Karpas-422 (cell line): ENCODE measurements at regions not wholly inside any gene's neighbourhood (a gene's known extent, or its start where the extent isn't known, plus 50 kb on each side); places are given as distances from the start of the nearest gene placed in this dataset.

ENCODE experiments used
- DNase-seq: peaks from one replicate; pipeline ENCODE4 v3.0.0-alpha.2; 2015
- H2AFZ ChIP-seq: fragments of 200-600 bp; sonication (generic); 2 replicates; pipeline ENCODE4 v1.6.1; 2014; ENCODE audit warnings: antibody characterized with exemption, low read length, mixed read lengths
- H3K27ac ChIP-seq: fragments of 200-600 bp; sonication (generic); 2 replicates; pipeline ENCODE4 v1.5.1; 2014; ENCODE audit warnings: mild to moderate bottlenecking, low read length, moderate library complexity
- H3K27me3 ChIP-seq: fragments of 200-600 bp; sonication (generic); 2 replicates; pipeline ENCODE4 v1.6.1; 2014; ENCODE audit warnings: low read length, mixed read lengths
- H3K36me3 ChIP-seq: fragments of 200-600 bp; sonication (generic); 2 replicates; pipeline ENCODE4 v1.6.1; 2014; ENCODE audit warnings: low read length, mixed read lengths; ENCODE audit not compliant: insufficient read depth
- H3K4me1 ChIP-seq: fragments of 200-600 bp; sonication (generic); 2 replicates; pipeline ENCODE4 v1.6.1; 2014; ENCODE audit warnings: mild to moderate bottlenecking, low read length, mixed read lengths
- H3K4me2 ChIP-seq: fragments of 200-600 bp; sonication (generic); 2 replicates; pipeline ENCODE4 v1.6.1; 2014; ENCODE audit warnings: low read length, low read depth, mild to moderate bottlenecking; ENCODE audit not compliant: poor library complexity, severe bottlenecking
- H3K4me3 ChIP-seq: fragments of 200-600 bp; sonication (generic); 2 replicates; pipeline ENCODE4 v1.5.1; 2014; ENCODE audit warnings: mild to moderate bottlenecking, antibody characterized with exemption, low read length, mixed read lengths
- H3K79me2 ChIP-seq: fragments of 200-600 bp; sonication (generic); 2 replicates; pipeline ENCODE4 v1.6.1; 2014; ENCODE audit warnings: mild to moderate bottlenecking, low read length, mixed read lengths
- H3K9ac ChIP-seq: fragments of 200-600 bp; sonication (generic); 2 replicates; pipeline ENCODE4 v1.6.0; 2014; ENCODE audit warnings: low read length
- H3K9me2 ChIP-seq: fragments of 200-600 bp; sonication (generic), shearing (Covaris generic); replicated peaks from 2 replicates; pipeline ENCODE4 v1.6.0; 2014; ENCODE audit warnings: mild to moderate bottlenecking, low read length, moderate library complexity; ENCODE audit not compliant: insufficient read depth
- H3K9me3 ChIP-seq: fragments of 300-700, 200-600 bp; sonication (generic); 2 replicates; pipeline ENCODE4 v1.6.1; 2014; ENCODE audit warnings: low read length, mixed read lengths
- H4K20me1 ChIP-seq: fragments of 200-600 bp; sonication (generic); 2 replicates; pipeline ENCODE4 v1.6.1; 2014; ENCODE audit warnings: mild to moderate bottlenecking, antibody characterized with exemption, low read length, low read depth; ENCODE audit not compliant: insufficient read depth

- H3K27me3 ChIP-seq, result no peaks in the 10 kb centered on the region; the same call in 1 of the 2 replicates
- no peaks in the 10 kb centered on the region for H3K36me3 ChIP-seq
- no peaks in the 10 kb centered on the region for H3K4me1 ChIP-seq
- no peak overlapping the region for H3K4me2 ChIP-seq
- H3K4me3 ChIP-seq, result no peak overlapping the region
- no peak overlapping the region for H2AFZ ChIP-seq
- no peak for DNase-seq
- H3K79me2 ChIP-seq, result no peaks in the 10 kb centered on the region
- H3K9ac ChIP-seq, result no peak overlapping the region
- H3K9me3 ChIP-seq, result no peaks in the 10 kb centered on the region
- no peaks in the 10 kb centered on the region for H3K9me2 ChIP-seq
- H4K20me1 ChIP-seq, result no peaks in the 10 kb centered on the region
- H3K27ac ChIP-seq, result no peak overlapping the region
Observed at GRCh38 chr20:59416916-59417315, 116.5 kb downstream of the EDN3 start.

GRCh38 chr20:59421089-59421488 is 120.7 kb downstream of the EDN3 start:
- no peaks in the 10 kb centered on the region; the same call in 1 of the 2 replicates for H3K4me1 ChIP-seq
- H3K9me3 ChIP-seq, result no peaks in the 10 kb centered on the region
- no peaks in the 10 kb centered on the region for H3K9me2 ChIP-seq
- H3K36me3 ChIP-seq, result no peaks in the 10 kb centered on the region
- H3K4me3 ChIP-seq, result no peak overlapping the region
- no peaks in the 10 kb centered on the region for H3K79me2 ChIP-seq
- no peak overlapping the region for H3K27ac ChIP-seq
- no peaks in the 10 kb centered on the region; the same call in 1 of the 2 replicates for H3K27me3 ChIP-seq
- DNase-seq, result no peak
- H3K9ac ChIP-seq, result no peak overlapping the region
- no peak overlapping the region for H2AFZ ChIP-seq
- no peak overlapping the region for H3K4me2 ChIP-seq
- no peaks in the 10 kb centered on the region for H4K20me1 ChIP-seq

- DNase-seq, result no peak
- no peaks in the 10 kb centered on the region for H3K9me2 ChIP-seq
- no peak overlapping the region for H3K4me3 ChIP-seq
- no peaks in the 10 kb centered on the region; the same call in 1 of the 2 replicates for H3K27me3 ChIP-seq
- peaks cover 3% of the 10 kb centered on the region; the same call in 1 of the 2 replicates for H3K4me1 ChIP-seq
- H3K9me3 ChIP-seq, result no peaks in the 10 kb centered on the region
- no peak overlapping the region for H3K4me2 ChIP-seq
- H3K27ac ChIP-seq, result no peak overlapping the region
- no peaks in the 10 kb centered on the region for H3K79me2 ChIP-seq
- H3K9ac ChIP-seq, result no peak overlapping the region
- no peaks in the 10 kb centered on the region for H3K36me3 ChIP-seq
- H2AFZ ChIP-seq, result no peak overlapping the region
- no peaks in the 10 kb centered on the region for H4K20me1 ChIP-seq
Observed at GRCh38 chr20:59421920-59422637, 121.7 kb downstream of the EDN3 start.

- H3K79me2 ChIP-seq, result no peaks in the 10 kb centered on the region
- no peak overlapping the region for H3K9ac ChIP-seq
- no peaks in the 10 kb centered on the region for H3K9me2 ChIP-seq
- no peak for DNase-seq
- H2AFZ ChIP-seq, result no peak overlapping the region
- H4K20me1 ChIP-seq, result no peaks in the 10 kb centered on the region
- H3K9me3 ChIP-seq, result no peaks in the 10 kb centered on the region; the same call in 1 of the 2 replicates
- H3K4me3 ChIP-seq, result no peak overlapping the region
- peaks cover 3% of the 10 kb centered on the region; the same call in 1 of the 2 replicates for H3K4me1 ChIP-seq
- H3K27ac ChIP-seq, result no peak overlapping the region
- H3K36me3 ChIP-seq, result no peaks in the 10 kb centered on the region
- no peaks in the 10 kb centered on the region; the same call in 1 of the 2 replicates for H3K27me3 ChIP-seq
- no peak overlapping the region for H3K4me2 ChIP-seq
Observed at GRCh38 chr20:59422872-59423544, 122.6 kb downstream of the EDN3 start.

DNA sequence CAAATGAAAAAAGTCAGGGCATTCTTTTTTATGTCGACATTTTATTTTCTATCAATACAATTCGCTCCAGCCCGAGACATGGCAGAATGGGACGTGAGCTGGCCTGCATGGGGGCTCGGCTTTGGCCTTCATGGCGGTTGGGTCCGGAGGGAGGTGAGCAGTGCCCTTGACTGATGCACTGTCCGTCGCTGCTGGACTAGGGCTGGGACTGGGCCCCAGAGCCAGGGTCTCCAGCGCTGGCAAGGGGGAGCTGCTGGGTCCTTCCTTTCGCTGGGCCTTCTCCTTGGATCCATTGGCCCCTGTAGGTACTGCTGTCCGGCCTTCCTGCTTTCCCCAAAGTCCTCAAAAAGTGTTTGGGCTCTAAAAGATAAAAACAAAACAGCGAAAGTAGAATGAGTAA is 124.6 kb downstream of the EDN3 start:
- no peak overlapping the region for H3K9ac ChIP-seq
- no peaks in the 10 kb centered on the region; the same call in 1 of the 2 replicates for H3K9me3 ChIP-seq
- H3K4me2 ChIP-seq, result no peak overlapping the region
- H3K4me3 ChIP-seq, result no peak overlapping the region
- H3K4me1 ChIP-seq, result peaks cover 3% of the 10 kb centered on the region; the same call in 1 of the 2 replicates
- no peak overlapping the region for H2AFZ ChIP-seq
- no peaks in the 10 kb centered on the region for H3K9me2 ChIP-seq
- no peaks in the 10 kb centered on the region for H3K79me2 ChIP-seq
- H3K27ac ChIP-seq, result no peak overlapping the region
- H3K27me3 ChIP-seq, result no peaks in the 10 kb centered on the region; the same call in 1 of the 2 replicates
- no peaks in the 10 kb centered on the region for H3K36me3 ChIP-seq
- H4K20me1 ChIP-seq, result no peaks in the 10 kb centered on the region
- no peak for DNase-seq

GRCh38 chr20:59425572-59425971 is 125.2 kb downstream of the EDN3 start:
- H3K4me1 ChIP-seq, result peaks cover 3% of the 10 kb centered on the region; the same call in 1 of the 2 replicates

GRCh38 chr20:59428006-59428405 is 127.6 kb downstream of the EDN3 start:
- H3K27ac ChIP-seq, result no peak overlapping the region
- no peak overlapping the region for H3K9ac ChIP-seq
- H4K20me1 ChIP-seq, result no peaks in the 10 kb centered on the region
- H3K27me3 ChIP-seq, result no peaks in the 10 kb centered on the region; the same call in 1 of the 2 replicates
- H3K79me2 ChIP-seq, result no peaks in the 10 kb centered on the region
- H3K36me3 ChIP-seq, result no peaks in the 10 kb centered on the region
- no peak overlapping the region for H3K4me2 ChIP-seq
- no peak for DNase-seq
- H3K4me3 ChIP-seq, result no peak overlapping the region
- no peaks in the 10 kb centered on the region for H3K9me2 ChIP-seq
- no peak overlapping the region for H2AFZ ChIP-seq
- peaks cover 3% of the 10 kb centered on the region; the same call in 1 of the 2 replicates for H3K4me1 ChIP-seq
- H3K9me3 ChIP-seq, result no peaks in the 10 kb centered on the region; the same call in 1 of the 2 replicates

More at GRCh38 chr20:59425572-59425971, 125.2 kb downstream of the EDN3 start:
- Histone ChIP-seq H3K36me3 (no peaks in the 10 kb centered on the region), H4K20me1 (no peaks in the 10 kb centered on the region), H3K4me3 (no peak overlapping the region), H3K27ac (no peak overlapping the region), H2AFZ (no peak overlapping the region), H3K79me2 (no peaks in the 10 kb centered on the region), H3K9ac (no peak overlapping the region), H3K27me3 (no peaks in the 10 kb centered on the region; the same call in 1 of the 2 replicates), H3K4me2 (no peak overlapping the region), H3K9me2 (no peaks in the 10 kb centered on the region), H3K9me3 (no peaks in the 10 kb centered on the region; the same call in 1 of the 2 replicates)
- no peak for DNase-seq
